GM23338 (cell line): ENCODE measurements at regions not wholly inside any gene's neighbourhood (a gene's known extent, or its start where the extent isn't known, plus 50 kb on each side); places are given as distances from the start of the nearest gene placed in this dataset.

ENCODE experiments used
- ATAC-seq: fragments of 200-7000 bp; cut with Tn5 transposase; 3 replicates; pipeline ENCODE4 v1.9.1; 2020
- DNase-seq: peaks from one replicate; pipeline ENCODE4 v3.0.0-alpha.2; 2015; ENCODE audit warnings: low spot score
- H2AFZ ChIP-seq: fragments of 200-600 bp; sonication (generic); 2 replicates; pipeline ENCODE4 v1.8.0; 2016; ENCODE audit warnings: antibody characterized with exemption, mild to moderate bottlenecking, moderate library complexity
- H3F3A ChIP-seq: fragments of 200-600 bp; sonication (generic); replicated peaks from 2 replicates; pipeline ENCODE4 v1.8.0; 2017; ENCODE audit warnings: antibody characterized with exemption, mixed run types, low read depth
- H3K27ac ChIP-seq: fragments of 200-600 bp; sonication (generic); 2 replicates; pipeline ENCODE4 v1.6.1; 2016; ENCODE audit warnings: low read depth
- H3K27me3 ChIP-seq: fragments of 200-600 bp; sonication (generic); 2 replicates; pipeline ENCODE4 v1.8.0; 2016; ENCODE audit warnings: mild to moderate bottlenecking, mixed run types, moderate library complexity; ENCODE audit not compliant: insufficient read depth
- H3K36me3 ChIP-seq: fragments of 200-600 bp; sonication (generic); 2 replicates; pipeline ENCODE4 v1.8.0; 2016; ENCODE audit warnings: mild to moderate bottlenecking; ENCODE audit not compliant: insufficient read depth
- H3K4me1 ChIP-seq: fragments of 200-600 bp; sonication (generic); 2 replicates; pipeline ENCODE4 v1.8.0; 2016; ENCODE audit warnings: mild to moderate bottlenecking, moderate library complexity; ENCODE audit not compliant: insufficient read depth
- H3K4me2 ChIP-seq: fragments of 200-600 bp; sonication (generic); 2 replicates; pipeline ENCODE4 v1.7.1; 2017; ENCODE audit warnings: mixed run types
- H3K4me3 ChIP-seq: fragments of 200-600 bp; sonication (generic); 2 replicates; pipeline ENCODE4 v1.6.1; 2016; ENCODE audit warnings: mixed run types
- H3K79me2 ChIP-seq: fragments of 200-600 bp; sonication (generic); replicated peaks from 2 replicates; pipeline ENCODE4 v1.8.0; 2017; ENCODE audit warnings: mild to moderate bottlenecking; ENCODE audit not compliant: insufficient read depth
- H3K9me2 ChIP-seq: fragments of 200-600 bp; sonication (generic); 2 replicates; pipeline ENCODE4 v1.8.0; 2017; ENCODE audit not compliant: insufficient read depth
- H4K20me1 ChIP-seq: fragments of 200-600 bp; sonication (generic); replicated peaks from 2 replicates; pipeline ENCODE4 v1.8.0; 2017; ENCODE audit warnings: mild to moderate bottlenecking; ENCODE audit not compliant: insufficient read depth
- H3K27ac Mint-ChIP-seq: 2 replicates; pipeline ENCODE4 v1.8.0; 2020; ENCODE audit warnings: inconsistent platforms, mild to moderate bottlenecking, moderate library complexity, mixed read lengths
- H3K27me3 Mint-ChIP-seq: 3 replicates; pipeline ENCODE4 v1.8.0; 2022; ENCODE audit warnings: low read depth, mild to moderate bottlenecking, moderate library complexity, mixed read lengths, inconsistent platforms; ENCODE audit not compliant: insufficient read depth, poor library complexity
- H3K36me3 Mint-ChIP-seq: 3 replicates; pipeline ENCODE4 v1.8.0; 2021; ENCODE audit warnings: low read depth, mild to moderate bottlenecking, inconsistent platforms, moderate library complexity, mixed read lengths
- H3K4me1 Mint-ChIP-seq: 3 replicates; pipeline ENCODE4 v1.8.0; 2020; ENCODE audit warnings: mild to moderate bottlenecking, inconsistent platforms, mixed read lengths
- H3K4me3 Mint-ChIP-seq: 3 replicates; pipeline ENCODE4 v1.8.0; 2021; ENCODE audit warnings: moderate library complexity, mild to moderate bottlenecking, inconsistent platforms, mixed read lengths
- H3K9me3 Mint-ChIP-seq: 3 replicates; pipeline ENCODE4 v1.8.0; 2020; ENCODE audit warnings: moderate library complexity, mild to moderate bottlenecking, inconsistent platforms, mixed read lengths
- CREB1 ChIP-seq: fragments of 250-450 bp; sonication (Bioruptor Pico); IDR thresholded peaks from 2 replicates; pipeline ENCODE4 v1.5.0; 2020; ENCODE audit warnings: low read depth, mild to moderate bottlenecking, moderate library complexity
- CTCF ChIP-seq, 2 experiments: fragments of 200-600 bp in 1 of 2; sonication (generic) in 1 of 2; conservative IDR thresholded peaks; 2 replicates each; pipeline versions ENCODE4 v1.5.1 to v1.6.1; 2016 to 2017; ENCODE audit warnings: antibody characterized with exemption in 2 of 2, low read depth in 2 of 2, mild to moderate bottlenecking in 2 of 2, moderate library complexity in 1 of 2
- EZH2 ChIP-seq: fragments of 200-600 bp; sonication (generic); IDR thresholded peaks from one replicate; pipeline ENCODE4 v1.8.0; 2017; ENCODE audit warnings: antibody characterized with exemption, mild to moderate bottlenecking, low read depth; ENCODE audit not compliant: unreplicated experiment
- EZH2phosphoT487 ChIP-seq: fragments of 200-600 bp; sonication (generic); IDR thresholded peaks from one replicate; pipeline ENCODE4 v1.8.1; 2018; ENCODE audit warnings: antibody characterized with exemption; ENCODE audit not compliant: unreplicated experiment
- JUNB ChIP-seq: IDR thresholded peaks from one replicate; pipeline ENCODE4 v1.6.1; 2016; ENCODE audit warnings: antibody characterized with exemption; ENCODE audit not compliant: unreplicated experiment
- NANOG ChIP-seq: IDR thresholded peaks from 2 replicates; pipeline ENCODE4 v1.6.1; 2016; ENCODE audit warnings: antibody characterized with exemption, borderline replicate concordance
- POLR2AphosphoS5 ChIP-seq: IDR thresholded peaks from 2 replicates; pipeline ENCODE4 v1.6.1; 2016; ENCODE audit warnings: antibody characterized with exemption, low read depth
- REST ChIP-seq: IDR thresholded peaks from one replicate; pipeline ENCODE4 v1.6.1; 2018; ENCODE audit warnings: antibody characterized with exemption; ENCODE audit not compliant: unreplicated experiment
- STAT1 ChIP-seq: IDR thresholded peaks from one replicate; pipeline ENCODE4 v1.6.1; 2016; ENCODE audit warnings: antibody characterized with exemption; ENCODE audit not compliant: unreplicated experiment
- ZNF114 ChIP-seq: fragments of 250-450 bp; sonication (Bioruptor Pico); IDR thresholded peaks from 2 replicates; pipeline ENCODE4 v1.5.0; 2020; ENCODE audit warnings: mild to moderate bottlenecking, moderate library complexity
- ZNF331 ChIP-seq: fragments of 250-450 bp; sonication (Bioruptor Pico); IDR thresholded peaks from 2 replicates; pipeline ENCODE4 v1.5.0; 2020; ENCODE audit warnings: low read depth, mild to moderate bottlenecking, moderate library complexity
- TF ChIP-seq, protein P1 (sequence below): fragments of 250-450 bp; sonication (Bioruptor Pico); IDR thresholded peaks from 2 replicates; pipeline ENCODE4 v1.5.0; 2020; ENCODE audit warnings: mild to moderate bottlenecking, moderate library complexity
- TF ChIP-seq, protein P2 (sequence below): IDR thresholded peaks from 2 replicates; pipeline ENCODE4 v1.6.1; 2016; ENCODE audit warnings: antibody characterized with exemption

DNA sequence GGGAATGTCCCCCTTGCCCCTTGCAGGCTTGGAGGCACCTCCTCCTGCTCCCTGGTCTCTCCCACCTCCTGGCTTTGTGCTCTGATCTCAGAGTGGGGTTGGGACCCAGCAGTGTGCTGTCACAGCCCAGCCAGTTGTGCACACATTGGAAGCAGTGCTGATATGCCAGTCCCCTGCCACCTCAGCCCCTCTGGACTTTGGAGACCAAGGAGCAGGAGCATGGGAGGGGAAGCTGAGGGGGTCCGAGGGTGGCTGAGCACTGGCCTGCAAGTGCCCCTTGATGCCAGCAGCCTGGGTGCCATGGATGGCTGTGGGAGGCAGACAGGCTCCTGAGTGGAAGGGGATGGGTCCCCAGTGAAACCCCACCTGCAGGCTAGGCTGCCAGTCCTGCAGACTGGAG is 235.4 kb downstream of the ZNF716 start:
- ATAC-seq: no peak
- Histone ChIP-seq H3K27me3 (no peaks in the 10 kb centered on the region), H3K9me2 (no peaks in the 10 kb centered on the region), H3K4me2 (no peak overlapping the region), H3K79me2 (no peaks in the 10 kb centered on the region), H3F3A (no peaks in the 10 kb centered on the region), H3K4me3 (no peak overlapping the region), H2AFZ (no peak overlapping the region), H3K4me1 (no peaks in the 10 kb centered on the region), H3K36me3 (no peaks in the 10 kb centered on the region), H4K20me1 (no peaks in the 10 kb centered on the region), H3K27ac (no peak overlapping the region)
- peaks cover 82% of the 10 kb centered on the region for H3K9me3 Mint-ChIP-seq
- H3K4me3 Mint-ChIP-seq: no peak overlapping the region
- TF ChIP-seq EZH2 (no peak), ZNF331 (CRISPR knock-in tag) (no peak), POLR2AphosphoS5 (no peak), STAT1 (no peak), CREB1 (CRISPR knock-in tag) (no peak), NANOG (no peak), CTCF (conservative IDR thresholded peaks at IDR 0.05; ENCODE audit: low read depth in 2 of 2) (no peak), JUNB (no peak), ZNF114 (CRISPR knock-in tag) (no peak), EZH2phosphoT487 (no peak), REST (no peak)
- TF ChIP-seq, protein P1, sequence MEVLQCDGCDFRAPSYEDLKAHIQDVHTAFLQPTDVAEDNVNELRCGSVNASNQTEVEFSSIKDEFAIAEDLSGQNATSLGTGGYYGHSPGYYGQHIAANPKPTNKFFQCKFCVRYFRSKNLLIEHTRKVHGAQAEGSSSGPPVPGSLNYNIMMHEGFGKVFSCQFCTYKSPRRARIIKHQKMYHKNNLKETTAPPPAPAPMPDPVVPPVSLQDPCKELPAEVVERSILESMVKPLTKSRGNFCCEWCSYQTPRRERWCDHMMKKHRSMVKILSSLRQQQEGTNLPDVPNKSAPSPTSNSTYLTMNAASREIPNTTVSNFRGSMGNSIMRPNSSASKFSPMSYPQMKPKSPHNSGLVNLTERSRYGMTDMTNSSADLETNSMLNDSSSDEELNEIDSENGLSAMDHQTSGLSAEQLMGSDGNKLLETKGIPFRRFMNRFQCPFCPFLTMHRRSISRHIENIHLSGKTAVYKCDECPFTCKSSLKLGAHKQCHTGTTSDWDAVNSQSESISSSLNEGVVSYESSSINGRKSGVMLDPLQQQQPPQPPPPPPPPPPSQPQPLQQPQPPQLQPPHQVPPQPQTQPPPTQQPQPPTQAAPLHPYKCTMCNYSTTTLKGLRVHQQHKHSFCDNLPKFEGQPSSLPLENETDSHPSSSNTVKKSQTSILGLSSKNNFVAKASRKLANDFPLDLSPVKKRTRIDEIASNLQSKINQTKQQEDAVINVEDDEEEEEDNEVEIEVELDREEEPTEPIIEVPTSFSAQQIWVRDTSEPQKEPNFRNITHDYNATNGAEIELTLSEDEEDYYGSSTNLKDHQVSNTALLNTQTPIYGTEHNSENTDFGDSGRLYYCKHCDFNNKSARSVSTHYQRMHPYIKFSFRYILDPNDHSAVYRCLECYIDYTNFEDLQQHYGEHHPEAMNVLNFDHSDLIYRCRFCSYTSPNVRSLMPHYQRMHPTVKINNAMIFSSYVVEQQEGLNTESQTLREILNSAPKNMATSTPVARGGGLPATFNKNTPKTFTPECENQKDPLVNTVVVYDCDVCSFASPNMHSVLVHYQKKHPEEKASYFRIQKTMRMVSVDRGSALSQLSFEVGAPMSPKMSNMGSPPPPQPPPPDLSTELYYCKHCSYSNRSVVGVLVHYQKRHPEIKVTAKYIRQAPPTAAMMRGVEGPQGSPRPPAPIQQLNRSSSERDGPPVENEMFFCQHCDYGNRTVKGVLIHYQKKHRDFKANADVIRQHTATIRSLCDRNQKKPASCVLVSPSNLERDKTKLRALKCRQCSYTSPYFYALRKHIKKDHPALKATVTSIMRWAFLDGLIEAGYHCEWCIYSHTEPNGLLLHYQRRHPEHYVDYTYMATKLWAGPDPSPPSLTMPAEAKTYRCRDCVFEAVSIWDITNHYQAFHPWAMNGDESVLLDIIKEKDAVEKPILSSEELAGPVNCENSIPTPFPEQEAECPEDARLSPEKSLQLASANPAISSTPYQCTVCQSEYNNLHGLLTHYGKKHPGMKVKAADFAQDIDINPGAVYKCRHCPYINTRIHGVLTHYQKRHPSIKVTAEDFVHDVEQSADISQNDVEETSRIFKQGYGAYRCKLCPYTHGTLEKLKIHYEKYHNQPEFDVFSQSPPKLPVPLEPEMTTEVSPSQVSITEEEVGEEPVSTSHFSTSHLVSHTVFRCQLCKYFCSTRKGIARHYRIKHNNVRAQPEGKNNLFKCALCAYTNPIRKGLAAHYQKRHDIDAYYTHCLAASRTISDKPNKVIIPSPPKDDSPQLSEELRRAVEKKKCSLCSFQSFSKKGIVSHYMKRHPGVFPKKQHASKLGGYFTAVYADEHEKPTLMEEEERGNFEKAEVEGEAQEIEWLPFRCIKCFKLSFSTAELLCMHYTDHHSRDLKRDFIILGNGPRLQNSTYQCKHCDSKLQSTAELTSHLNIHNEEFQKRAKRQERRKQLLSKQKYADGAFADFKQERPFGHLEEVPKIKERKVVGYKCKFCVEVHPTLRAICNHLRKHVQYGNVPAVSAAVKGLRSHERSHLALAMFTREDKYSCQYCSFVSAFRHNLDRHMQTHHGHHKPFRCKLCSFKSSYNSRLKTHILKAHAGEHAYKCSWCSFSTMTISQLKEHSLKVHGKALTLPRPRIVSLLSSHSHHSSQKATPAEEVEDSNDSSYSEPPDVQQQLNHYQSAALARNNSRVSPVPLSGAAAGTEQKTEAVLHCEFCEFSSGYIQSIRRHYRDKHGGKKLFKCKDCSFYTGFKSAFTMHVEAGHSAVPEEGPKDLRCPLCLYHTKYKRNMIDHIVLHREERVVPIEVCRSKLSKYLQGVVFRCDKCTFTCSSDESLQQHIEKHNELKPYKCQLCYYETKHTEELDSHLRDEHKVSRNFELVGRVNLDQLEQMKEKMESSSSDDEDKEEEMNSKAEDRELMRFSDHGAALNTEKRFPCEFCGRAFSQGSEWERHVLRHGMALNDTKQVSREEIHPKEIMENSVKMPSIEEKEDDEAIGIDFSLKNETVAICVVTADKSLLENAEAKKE (CRISPR knock-in tag): no peak
- TF ChIP-seq, protein P2, sequence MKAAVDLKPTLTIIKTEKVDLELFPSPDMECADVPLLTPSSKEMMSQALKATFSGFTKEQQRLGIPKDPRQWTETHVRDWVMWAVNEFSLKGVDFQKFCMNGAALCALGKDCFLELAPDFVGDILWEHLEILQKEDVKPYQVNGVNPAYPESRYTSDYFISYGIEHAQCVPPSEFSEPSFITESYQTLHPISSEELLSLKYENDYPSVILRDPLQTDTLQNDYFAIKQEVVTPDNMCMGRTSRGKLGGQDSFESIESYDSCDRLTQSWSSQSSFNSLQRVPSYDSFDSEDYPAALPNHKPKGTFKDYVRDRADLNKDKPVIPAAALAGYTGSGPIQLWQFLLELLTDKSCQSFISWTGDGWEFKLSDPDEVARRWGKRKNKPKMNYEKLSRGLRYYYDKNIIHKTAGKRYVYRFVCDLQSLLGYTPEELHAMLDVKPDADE: no peak
- H3K27me3 Mint-ChIP-seq: no peaks in the 10 kb centered on the region
- H3K27ac Mint-ChIP-seq: no peak overlapping the region
- DNase-seq: no peak
- no peaks in the 10 kb centered on the region for H3K4me1 Mint-ChIP-seq
- peaks cover 13% of the 10 kb centered on the region; the same call in 2 of the 3 replicates for H3K36me3 Mint-ChIP-seq
